ENCODE measurements at regions not wholly inside any gene's neighbourhood (a gene's known extent, or its start where the extent isn't known, plus 50 kb on each side); places are given as distances from the start of the nearest gene placed in this dataset.

GRCh38 chr6:168215121-168215808, 104.3 kb downstream of the DACT2 start:
- H3K4me3 ChIP-seq (ENCODE audit: low read depth, low read length) = no peak overlapping the region

GRCh38 chr6:168214586-168215104, 104.9 kb downstream of the DACT2 start:
- no peak for DNase-seq (ENCODE audit: low read depth)
- H3K4me3 ChIP-seq (ENCODE audit: low read depth, low read length) = no peak overlapping the region

More at GRCh38 chr6:168215121-168215808, 104.3 kb downstream of the DACT2 start:
- no peak for DNase-seq (ENCODE audit: low read depth)

GRCh38 chr6:168213121-168213524, 106.5 kb downstream of the DACT2 start:
- H3K4me3 ChIP-seq (ENCODE audit: low read depth, low read length) = no peak overlapping the region
- no peak for DNase-seq (ENCODE audit: low read depth)

- H3K4me3 ChIP-seq (ENCODE audit: low read depth, low read length) = no peak overlapping the region
- DNase-seq (ENCODE audit: low read depth) = no peak
Measured at GRCh38 chr6:168212362-168212761, 107.2 kb downstream of the DACT2 start.

- DNase-seq (ENCODE audit: low read depth) = no peak
Measured at GRCh38 chr6:168211681-168212080, 107.9 kb downstream of the DACT2 start.

GRCh38 chr6:168210239-168211105, 109.1 kb downstream of the DACT2 start:
- DNase-seq (ENCODE audit: low read depth) = no peak
- no peak overlapping the region for H3K4me3 ChIP-seq (ENCODE audit: low read depth, low read length)

More at GRCh38 chr6:168211681-168212080, 107.9 kb downstream of the DACT2 start:
- no peak overlapping the region for H3K4me3 ChIP-seq (ENCODE audit: low read depth, low read length)

GRCh38 chr6:168209420-168209819, 110.2 kb downstream of the DACT2 start:
- DNase-seq (ENCODE audit: low read depth) = no peak
- no peak overlapping the region for H3K4me3 ChIP-seq (ENCODE audit: low read depth, low read length)

GRCh38 chr6:168208854-168209253, 110.7 kb downstream of the DACT2 start:
- DNase-seq (ENCODE audit: low read depth) = no peak
- H3K4me3 ChIP-seq (ENCODE audit: low read depth, low read length) = no peak overlapping the region

- no peak for DNase-seq (ENCODE audit: low read depth)
- no peak overlapping the region for H3K4me3 ChIP-seq (ENCODE audit: low read depth, low read length)
Measured at GRCh38 chr6:168208402-168208801, 111.2 kb downstream of the DACT2 start.

- no peak for DNase-seq (ENCODE audit: low read depth)
- no peak overlapping the region for H3K4me3 ChIP-seq (ENCODE audit: low read depth, low read length)
Measured at GRCh38 chr6:168207421-168208175, 112.0 kb downstream of the DACT2 start.

GRCh38 chr6:168206661-168207274, 112.8 kb downstream of the DACT2 start:
- DNase-seq (ENCODE audit: low read depth) = no peak
- no peak overlapping the region for H3K4me3 ChIP-seq (ENCODE audit: low read depth, low read length)

- DNase-seq (ENCODE audit: low read depth) = no peak
- no peak overlapping the region for H3K4me3 ChIP-seq (ENCODE audit: low read depth, low read length)
Measured at GRCh38 chr6:168206186-168206585, 113.4 kb downstream of the DACT2 start.

- no peak overlapping the region for H3K4me3 ChIP-seq (ENCODE audit: low read depth, low read length)
- no peak for DNase-seq (ENCODE audit: low read depth)
Measured at GRCh38 chr6:168201799-168202198, 117.8 kb downstream of the DACT2 start.

GRCh38 chr6:168201383-168201782, 118.2 kb downstream of the DACT2 start:
- H3K4me3 ChIP-seq (ENCODE audit: low read depth, low read length) = no peak overlapping the region
- DNase-seq (ENCODE audit: low read depth) = no peak

- no peak overlapping the region for H3K4me3 ChIP-seq (ENCODE audit: low read depth, low read length)
- DNase-seq (ENCODE audit: low read depth) = no peak
Measured at GRCh38 chr6:168200571-168201134, 118.9 kb downstream of the DACT2 start.

- no peak overlapping the region for H3K4me3 ChIP-seq (ENCODE audit: low read depth, low read length)
- DNase-seq (ENCODE audit: low read depth) = no peak
Measured at GRCh38 chr6:168198302-168199180, 119.5 kb upstream of the FRMD1 start.

GRCh38 chr6:168197636-168198301, 118.8 kb upstream of the FRMD1 start:
- no peak overlapping the region for H3K4me3 ChIP-seq (ENCODE audit: low read depth, low read length)
- no peak for DNase-seq (ENCODE audit: low read depth)

Data from skeletal muscle cell (primary cell).